K562 (cell line): ENCODE measurements at regions not wholly inside any gene's neighbourhood (a gene's known extent, or its start where the extent isn't known, plus 50 kb on each side); places are given as distances from the start of the nearest gene placed in this dataset.

Source experiments
- ARID1B ChIP-seq: fragments of 450-650 bp; IDR thresholded peaks from 2 replicates; pipeline ENCODE4 v1.6.1; 2016; ENCODE audit warnings: antibody characterized with exemption, mild to moderate bottlenecking, inconsistent platforms
- FOSL1 ChIP-seq: fragments of 200-800 bp; sonication (Bioruptor generic); conservative IDR thresholded peaks from 2 replicates; pipeline ENCODE4 v1.6.1; 2016; ENCODE audit warnings: missing genetic modification characterization, missing compliant biosample characterization
- HEY1 ChIP-seq: fragments of 250-450 bp; sonication (Bioruptor Pico); IDR thresholded peaks from 2 replicates; pipeline ENCODE4 v1.5.0; 2020; ENCODE audit warnings: mild to moderate bottlenecking, moderate library complexity, borderline replicate concordance
- TAF7 ChIP-seq: fragments of 450-650 bp; IDR thresholded peaks from 2 replicates; pipeline ENCODE4 v1.6.1; 2016; ENCODE audit warnings: missing genetic modification characterization, missing compliant biosample characterization
- TF ChIP-seq, protein P1 (sequence below), 2 experiments: fragments of 450-650 bp; IDR thresholded peaks; 2 replicates each; pipeline ENCODE4 v1.6.1; 2018; ENCODE audit warnings: mild to moderate bottlenecking in 2 of 2, low read depth in 1 of 2; ENCODE audit not compliant: partially characterized antibody in 2 of 2
- TF ChIP-seq, protein P2 (sequence below): fragments of 450-650 bp; IDR thresholded peaks from 2 replicates; pipeline ENCODE4 v1.6.1; 2016; ENCODE audit warnings: low read depth

DNA sequence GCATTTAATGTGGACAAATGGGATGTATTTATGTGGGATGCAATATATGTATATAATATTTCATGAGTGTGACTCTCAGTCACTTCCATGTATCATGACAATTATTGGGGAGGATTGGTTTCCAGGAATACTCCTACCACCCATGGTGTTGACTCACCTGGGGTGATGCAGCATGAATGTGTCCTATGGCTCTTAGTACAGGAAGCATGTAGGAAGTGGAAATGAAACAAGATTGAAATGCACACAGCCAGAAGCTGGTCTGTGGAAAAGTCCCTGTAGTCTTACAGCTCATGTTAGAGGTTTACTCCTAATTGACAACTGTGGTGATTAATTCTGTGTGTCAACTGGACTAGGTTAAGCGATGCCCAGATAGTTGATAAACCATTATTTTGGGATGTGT lies 89.3 kb upstream of the HAAO start (continued):
- TF ChIP-seq, protein P1, sequence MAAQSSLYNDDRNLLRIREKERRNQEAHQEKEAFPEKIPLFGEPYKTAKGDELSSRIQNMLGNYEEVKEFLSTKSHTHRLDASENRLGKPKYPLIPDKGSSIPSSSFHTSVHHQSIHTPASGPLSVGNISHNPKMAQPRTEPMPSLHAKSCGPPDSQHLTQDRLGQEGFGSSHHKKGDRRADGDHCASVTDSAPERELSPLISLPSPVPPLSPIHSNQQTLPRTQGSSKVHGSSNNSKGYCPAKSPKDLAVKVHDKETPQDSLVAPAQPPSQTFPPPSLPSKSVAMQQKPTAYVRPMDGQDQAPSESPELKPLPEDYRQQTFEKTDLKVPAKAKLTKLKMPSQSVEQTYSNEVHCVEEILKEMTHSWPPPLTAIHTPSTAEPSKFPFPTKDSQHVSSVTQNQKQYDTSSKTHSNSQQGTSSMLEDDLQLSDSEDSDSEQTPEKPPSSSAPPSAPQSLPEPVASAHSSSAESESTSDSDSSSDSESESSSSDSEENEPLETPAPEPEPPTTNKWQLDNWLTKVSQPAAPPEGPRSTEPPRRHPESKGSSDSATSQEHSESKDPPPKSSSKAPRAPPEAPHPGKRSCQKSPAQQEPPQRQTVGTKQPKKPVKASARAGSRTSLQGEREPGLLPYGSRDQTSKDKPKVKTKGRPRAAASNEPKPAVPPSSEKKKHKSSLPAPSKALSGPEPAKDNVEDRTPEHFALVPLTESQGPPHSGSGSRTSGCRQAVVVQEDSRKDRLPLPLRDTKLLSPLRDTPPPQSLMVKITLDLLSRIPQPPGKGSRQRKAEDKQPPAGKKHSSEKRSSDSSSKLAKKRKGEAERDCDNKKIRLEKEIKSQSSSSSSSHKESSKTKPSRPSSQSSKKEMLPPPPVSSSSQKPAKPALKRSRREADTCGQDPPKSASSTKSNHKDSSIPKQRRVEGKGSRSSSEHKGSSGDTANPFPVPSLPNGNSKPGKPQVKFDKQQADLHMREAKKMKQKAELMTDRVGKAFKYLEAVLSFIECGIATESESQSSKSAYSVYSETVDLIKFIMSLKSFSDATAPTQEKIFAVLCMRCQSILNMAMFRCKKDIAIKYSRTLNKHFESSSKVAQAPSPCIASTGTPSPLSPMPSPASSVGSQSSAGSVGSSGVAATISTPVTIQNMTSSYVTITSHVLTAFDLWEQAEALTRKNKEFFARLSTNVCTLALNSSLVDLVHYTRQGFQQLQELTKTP (IDR thresholded peaks at IDR 0.05; ENCODE audit: low read depth in 1 of 2, partially characterized antibody in 2 of 2) = no peak
- TF ChIP-seq FOSL1 (peak; percentile 68), TAF7 (tag) (no peak), HEY1 (CRISPR knock-in tag) (no peak), ARID1B (0 out of 2 replicates have a peak, but pooled peaks have one; percentile 7)
- TF ChIP-seq, protein P2, sequence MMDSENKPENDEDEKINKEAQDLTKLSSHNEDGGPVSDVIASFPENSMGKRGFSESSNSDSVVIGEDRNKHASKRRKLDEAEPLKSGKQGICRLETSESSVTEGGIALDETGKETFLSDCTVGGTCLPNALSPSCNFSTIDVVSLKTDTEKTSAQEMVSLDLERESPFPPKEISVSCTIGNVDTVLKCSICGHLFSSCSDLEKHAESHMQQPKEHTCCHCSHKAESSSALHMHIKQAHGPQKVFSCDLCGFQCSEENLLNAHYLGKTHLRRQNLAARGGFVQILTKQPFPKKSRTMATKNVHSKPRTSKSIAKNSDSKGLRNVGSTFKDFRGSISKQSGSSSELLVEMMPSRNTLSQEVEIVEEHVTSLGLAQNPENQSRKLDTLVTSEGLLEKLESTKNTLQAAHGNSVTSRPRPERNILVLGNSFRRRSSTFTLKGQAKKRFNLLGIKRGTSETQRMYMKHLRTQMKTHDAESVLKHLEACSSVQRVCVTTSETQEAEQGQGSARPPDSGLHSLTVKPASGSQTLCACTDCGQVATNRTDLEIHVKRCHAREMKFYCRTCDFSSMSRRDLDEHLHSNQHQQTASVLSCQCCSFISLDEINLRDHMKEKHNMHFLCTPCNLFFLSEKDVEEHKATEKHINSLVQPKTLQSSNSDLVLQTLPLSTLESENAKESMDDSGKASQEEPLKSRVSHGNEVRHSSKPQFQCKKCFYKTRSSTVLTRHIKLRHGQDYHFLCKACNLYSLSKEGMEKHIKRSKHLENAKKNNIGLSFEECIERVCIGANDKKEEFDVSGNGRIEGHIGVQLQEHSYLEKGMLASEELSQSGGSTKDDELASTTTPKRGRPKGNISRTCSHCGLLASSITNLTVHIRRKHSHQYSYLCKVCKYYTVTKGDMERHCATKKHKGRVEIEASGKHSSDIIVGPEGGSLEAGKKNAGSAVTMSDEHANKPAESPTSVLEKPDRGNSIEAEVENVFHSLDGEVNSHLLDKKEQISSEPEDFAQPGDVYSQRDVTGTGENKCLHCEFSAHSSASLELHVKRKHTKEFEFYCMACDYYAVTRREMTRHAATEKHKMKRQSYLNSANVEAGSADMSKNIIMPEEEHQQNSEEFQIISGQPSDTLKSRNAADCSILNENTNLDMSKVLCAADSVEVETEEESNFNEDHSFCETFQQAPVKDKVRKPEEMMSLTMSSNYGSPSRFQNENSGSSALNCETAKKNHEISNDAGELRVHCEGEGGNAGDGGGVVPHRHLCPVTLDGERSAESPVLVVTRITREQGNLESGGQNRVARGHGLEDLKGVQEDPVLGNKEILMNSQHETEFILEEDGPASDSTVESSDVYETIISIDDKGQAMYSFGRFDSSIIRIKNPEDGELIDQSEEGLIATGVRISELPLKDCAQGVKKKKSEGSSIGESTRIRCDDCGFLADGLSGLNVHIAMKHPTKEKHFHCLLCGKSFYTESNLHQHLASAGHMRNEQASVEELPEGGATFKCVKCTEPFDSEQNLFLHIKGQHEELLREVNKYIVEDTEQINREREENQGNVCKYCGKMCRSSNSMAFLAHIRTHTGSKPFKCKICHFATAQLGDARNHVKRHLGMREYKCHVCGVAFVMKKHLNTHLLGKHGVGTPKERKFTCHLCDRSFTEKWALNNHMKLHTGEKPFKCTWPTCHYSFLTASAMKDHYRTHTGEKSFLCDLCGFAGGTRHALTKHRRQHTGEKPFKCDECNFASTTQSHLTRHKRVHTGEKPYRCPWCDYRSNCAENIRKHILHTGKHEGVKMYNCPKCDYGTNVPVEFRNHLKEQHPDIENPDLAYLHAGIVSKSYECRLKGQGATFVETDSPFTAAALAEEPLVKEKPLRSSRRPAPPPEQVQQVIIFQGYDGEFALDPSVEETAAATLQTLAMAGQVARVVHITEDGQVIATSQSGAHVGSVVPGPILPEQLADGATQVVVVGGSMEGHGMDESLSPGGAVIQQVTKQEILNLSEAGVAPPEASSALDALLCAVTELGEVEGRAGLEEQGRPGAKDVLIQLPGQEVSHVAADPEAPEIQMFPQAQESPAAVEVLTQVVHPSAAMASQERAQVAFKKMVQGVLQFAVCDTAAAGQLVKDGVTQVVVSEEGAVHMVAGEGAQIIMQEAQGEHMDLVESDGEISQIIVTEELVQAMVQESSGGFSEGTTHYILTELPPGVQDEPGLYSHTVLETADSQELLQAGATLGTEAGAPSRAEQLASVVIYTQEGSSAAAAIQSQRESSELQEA = no peak
